ENCODE measurements at regions not wholly inside any gene's neighbourhood (a gene's known extent, or its start where the extent isn't known, plus 50 kb on each side); places are given as distances from the start of the nearest gene placed in this dataset.

- DNase-seq = no peak
Measured at GRCh38 chr13:30026093-30026492, 175.7 kb upstream of the UBL3 start.

GRCh38 chr13:30025351-30025750, 174.9 kb upstream of the UBL3 start:
- DNase-seq = no peak

- DNase-seq = no peak
Measured at GRCh38 chr13:30024125-30024865, 173.9 kb upstream of the UBL3 start.

GRCh38 chr13:30023196-30023895, 172.9 kb upstream of the UBL3 start:
- DNase-seq = no peak

DNA sequence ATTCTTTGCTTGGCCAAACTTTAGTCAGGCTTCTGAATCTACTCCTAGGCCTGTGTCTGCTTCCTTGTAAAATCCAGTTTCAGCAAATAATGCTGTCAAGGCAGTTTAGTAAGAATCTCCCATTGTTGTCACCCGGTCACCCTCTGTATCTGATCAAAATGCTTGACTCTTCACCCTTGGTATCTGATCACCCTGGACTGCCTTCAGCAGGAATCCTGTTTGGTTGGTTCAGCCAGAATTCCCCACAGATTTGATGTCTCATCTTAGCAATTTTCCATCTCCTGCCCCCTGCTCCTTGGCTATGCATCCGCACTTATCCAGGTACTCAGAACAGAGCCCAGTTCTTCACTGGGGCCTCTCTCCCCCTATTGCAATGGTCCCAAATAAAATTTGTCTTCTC, 172.4 kb upstream of the UBL3 start:
- no peak for DNase-seq

DNA sequence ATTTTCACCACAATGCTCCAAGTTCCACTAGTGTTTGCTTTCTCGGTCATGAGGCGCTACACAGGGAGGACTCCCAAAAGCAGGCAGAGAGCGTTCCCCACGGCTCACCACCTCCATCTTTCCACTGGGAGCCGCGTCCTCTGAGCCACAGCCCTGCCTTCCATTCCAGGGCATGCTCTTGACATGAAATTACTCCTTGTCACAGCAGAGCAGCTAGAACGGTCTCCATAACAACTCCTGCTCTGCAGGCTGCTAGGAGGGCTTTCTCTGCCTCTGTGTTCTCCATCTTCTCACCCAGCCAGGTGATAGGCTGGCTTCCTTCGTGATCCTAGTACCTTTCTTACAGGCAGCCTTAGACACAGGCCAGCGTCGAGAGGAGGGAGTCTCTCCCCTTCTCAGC, 171.8 kb upstream of the UBL3 start:
- no peak for DNase-seq

GRCh38 chr13:30021611-30022010, 171.2 kb upstream of the UBL3 start:
- no peak for DNase-seq

DNA sequence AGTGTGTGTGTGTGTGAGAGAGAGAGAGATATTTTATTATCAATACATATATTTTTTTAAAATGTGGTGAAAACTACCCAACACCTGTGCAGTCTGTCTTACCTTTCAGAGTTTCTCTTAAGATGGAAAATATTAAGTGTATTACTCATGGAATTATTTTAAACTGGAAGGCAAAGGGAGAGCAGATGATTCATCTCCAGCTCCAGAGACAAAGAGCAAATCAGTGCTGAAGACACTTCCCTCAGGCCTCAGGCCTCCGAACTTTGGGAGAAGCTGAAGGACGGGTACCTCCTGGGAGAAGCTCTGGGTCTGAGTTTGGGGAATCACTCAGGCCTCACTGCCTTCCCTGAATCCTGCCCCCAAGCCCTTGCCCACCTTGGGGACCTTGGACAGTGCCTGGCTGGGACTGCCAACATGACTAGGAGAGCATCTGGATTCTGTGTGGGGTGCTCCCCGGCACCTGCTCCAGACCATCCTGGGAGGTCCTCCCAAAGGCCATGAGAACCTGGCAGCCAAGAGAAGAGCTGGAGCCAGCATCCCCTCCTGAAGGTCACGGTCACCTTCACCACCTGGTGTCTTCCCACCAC, 170.4 kb upstream of the UBL3 start:
- no peak for DNase-seq

DNA sequence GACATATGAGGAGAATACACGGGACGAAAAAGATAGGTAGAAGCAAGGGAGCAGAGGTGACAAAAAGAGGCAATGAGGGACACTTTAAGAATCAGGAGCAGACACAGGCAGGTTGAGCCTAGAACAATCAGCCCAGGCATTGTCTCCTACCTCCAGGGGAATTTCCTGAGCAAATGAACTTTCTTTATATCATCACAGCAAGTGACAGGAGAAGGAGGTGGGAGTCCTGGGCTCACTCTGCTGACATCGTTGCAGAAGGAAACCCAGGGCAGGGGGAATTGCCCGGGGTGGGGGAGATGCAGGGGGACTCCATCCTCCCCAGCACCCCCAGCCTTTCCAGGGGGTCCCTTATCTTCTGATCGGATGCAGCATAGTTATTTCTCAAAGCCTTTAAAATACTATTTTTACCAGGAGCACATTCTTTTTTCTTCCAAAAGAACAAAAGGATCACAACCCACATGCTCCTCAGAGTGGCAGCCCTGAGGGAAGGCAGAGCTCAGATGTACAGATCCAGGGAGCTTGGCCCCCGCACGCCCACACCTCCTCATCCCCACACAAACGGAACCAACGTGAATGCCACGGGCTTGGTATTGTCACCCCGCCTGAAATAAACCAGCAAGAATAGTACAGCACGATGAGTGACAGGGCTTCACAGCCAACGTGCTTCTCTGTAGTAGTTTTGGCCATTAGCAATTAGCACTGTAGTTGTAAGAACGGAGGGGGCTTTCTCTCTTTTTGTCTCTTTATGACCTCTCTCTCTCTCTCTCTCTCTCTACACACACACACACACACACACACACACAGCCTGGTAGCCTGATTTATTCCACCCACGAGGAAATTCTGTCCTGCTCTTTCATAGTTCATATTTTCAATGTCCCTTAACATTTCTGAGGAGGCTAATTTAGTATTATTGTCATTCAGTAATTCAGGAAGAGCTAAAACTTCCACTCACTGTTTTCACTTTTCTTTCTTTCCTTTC, 169.5 kb upstream of the UBL3 start:
- no peak for DNase-seq

DNA sequence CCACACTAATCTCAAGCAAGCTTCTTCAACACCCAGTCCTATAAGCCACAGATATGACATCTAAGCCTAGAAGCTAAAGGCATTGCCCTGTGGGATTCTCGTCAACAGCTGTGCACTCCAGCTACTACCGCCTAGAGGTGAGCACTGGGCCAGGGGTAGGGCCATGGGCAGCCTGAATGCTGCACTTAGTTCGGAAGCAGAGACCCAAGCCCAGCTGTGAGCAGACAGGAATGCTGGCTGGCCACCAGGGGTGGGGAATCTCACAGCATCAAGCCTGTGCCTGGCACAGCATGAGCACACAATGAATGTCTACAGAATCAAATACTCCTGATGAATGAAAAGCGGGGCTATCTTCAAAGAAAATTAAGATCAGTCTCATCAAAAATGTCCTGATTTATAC, 167.5 kb upstream of the UBL3 start:
- no peak for DNase-seq

DNA sequence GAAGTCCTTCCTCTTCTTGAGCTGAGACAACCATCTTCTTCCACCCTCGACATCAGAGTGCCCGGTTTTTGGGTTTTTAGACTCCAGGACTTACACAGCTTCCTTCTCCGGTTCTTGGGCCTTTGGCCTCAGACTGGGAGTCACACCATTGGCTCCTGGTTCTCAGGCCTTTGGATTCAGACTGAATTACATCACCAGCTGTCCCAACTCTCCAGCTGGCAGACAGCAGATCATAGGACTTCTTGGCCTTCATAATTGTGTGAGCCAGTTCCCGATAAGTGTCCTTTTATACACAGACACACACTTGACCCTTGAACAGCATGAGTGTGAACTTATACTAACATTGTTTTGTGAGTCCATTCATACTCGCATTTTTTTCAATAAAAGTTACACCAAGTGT, 166.0 kb upstream of the UBL3 start:
- no peak for DNase-seq

GRCh38 chr13:30009411-30009810, 159.0 kb upstream of the UBL3 start:
- DNase-seq = no peak

- DNase-seq = no peak
Measured at GRCh38 chr13:30006246-30006645, 155.8 kb upstream of the UBL3 start.

GRCh38 chr13:30004204-30004603, 153.8 kb upstream of the UBL3 start:
- DNase-seq = no peak

DNA sequence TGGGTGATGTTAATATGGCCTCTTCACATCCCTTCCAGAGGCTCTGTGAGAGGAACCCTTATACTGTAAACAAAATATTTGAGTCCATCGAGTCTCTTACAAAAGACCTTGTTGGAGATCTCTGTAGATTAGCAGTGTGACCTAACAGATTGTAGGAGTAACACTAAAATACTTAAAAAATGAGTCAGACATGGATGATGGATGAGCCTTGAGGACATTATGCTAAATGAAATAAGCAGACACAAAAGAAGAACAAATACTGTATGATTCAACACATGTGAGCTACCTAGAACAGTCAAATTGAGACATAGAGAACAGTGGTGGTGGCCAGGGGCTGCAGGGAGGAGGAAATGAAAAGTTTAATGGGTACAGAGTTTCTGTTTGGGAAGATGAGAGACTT, 152.2 kb upstream of the UBL3 start:
- no peak for DNase-seq

GRCh38 chr13:30000370-30000765, 150.0 kb upstream of the UBL3 start:
- DNase-seq = no peak

GRCh38 chr13:29999492-30000369, 149.3 kb upstream of the UBL3 start:
- no peak for DNase-seq

DNA sequence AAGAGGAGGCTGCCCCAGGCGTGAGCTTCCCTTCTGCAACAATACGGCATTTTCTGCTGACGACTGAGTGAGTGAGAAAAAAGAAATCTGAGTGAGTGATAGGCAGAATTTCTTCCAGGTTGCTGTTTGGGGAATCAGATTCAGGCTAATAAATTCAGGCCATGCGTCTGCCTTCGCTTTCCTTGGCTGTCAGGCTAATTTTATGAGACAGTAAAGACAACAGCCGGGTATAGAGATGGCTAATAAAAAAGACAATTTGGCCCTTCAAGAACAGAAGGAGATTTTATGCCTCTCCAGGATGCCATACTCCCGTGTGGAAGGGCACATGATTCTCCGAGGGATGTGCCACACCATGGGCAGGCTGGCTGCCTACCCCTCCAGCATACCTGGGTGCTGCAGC, 145.9 kb upstream of the UBL3 start:
- no peak for DNase-seq

GRCh38 chr13:29994911-29995595, 144.6 kb upstream of the UBL3 start:
- DNase-seq = no peak

DNA sequence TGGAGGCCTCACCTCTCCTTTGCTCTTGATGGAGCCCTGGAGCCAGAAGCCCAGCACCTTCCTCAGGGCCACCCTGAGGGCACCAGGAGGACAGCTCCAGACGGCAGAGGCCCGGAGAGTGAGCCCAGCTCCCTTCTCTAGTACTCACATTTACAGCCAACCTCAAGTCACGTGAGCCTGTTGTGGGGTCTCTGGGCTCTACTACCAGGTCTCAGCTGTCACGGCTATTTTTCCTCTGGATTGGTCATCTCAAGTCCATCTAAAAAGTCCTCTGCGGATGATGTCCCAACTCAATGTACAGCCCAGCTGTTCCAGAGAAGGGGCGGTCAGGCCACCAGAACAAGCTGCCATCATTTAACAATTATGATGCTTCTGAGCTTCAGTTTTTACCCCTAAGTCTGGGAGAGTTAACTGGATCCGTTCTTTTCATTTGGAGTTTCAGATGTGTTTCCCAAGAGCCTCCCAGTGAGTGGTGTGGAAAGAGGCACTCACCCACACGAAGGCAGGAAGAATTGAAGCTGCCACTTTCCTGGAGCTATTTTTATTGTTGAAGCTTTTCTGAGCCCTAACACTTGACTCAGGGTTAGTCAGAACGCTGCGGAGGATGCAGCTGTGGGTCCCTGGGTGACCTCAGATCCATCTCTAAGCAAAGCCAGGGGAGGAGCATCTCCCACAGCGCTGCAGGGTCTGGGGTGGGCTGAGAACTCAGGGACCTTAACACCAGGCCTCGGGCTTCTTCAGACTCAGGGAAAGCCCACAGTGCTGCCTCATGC, 143.5 kb upstream of the UBL3 start:
- no peak for DNase-seq

- no peak for DNase-seq
Measured at GRCh38 chr13:29993196-29993595, 142.8 kb upstream of the UBL3 start.
